ENCODE measurements at regions not wholly inside any gene's neighbourhood (a gene's known extent, or its start where the extent isn't known, plus 50 kb on each side); places are given as distances from the start of the nearest gene placed in this dataset.
A peak's percentile ranks its signal among the peaks of the same experiment; 100 is the strongest.

- H3K27me3 ChIP-seq: no peaks in the 10 kb centered on the region
- TF ChIP-seq POLR2A (IDR thresholded peaks at IDR 0.05): no peak
- no peak for ATAC-seq (ENCODE audit: low FRiP score in 2 of 2)
- DNase-seq: no peak
- no peaks in the 10 kb centered on the region for H3K36me3 ChIP-seq
- no peaks in the 10 kb centered on the region for H3K9me3 ChIP-seq
- no peak overlapping the region for H3K4me3 ChIP-seq
- H3K4me1 ChIP-seq: no peaks in the 10 kb centered on the region
- no peak overlapping the region for H3K27ac ChIP-seq
Measured at GRCh38 chr5:61931236-61931635, 374.8 kb upstream of the KIF2A start.

GRCh38 chr5:61933787-61934626, 372.0 kb upstream of the KIF2A start:
- WGBS, 2 donors: 47 to 52% methylated on average over 4 of the region's 4 CpGs
- H3K4me3 ChIP-seq: no peak overlapping the region
- DNase-seq (peak in 1 of 2 donors; percentile 34), ATAC-seq (ENCODE audit: low FRiP score in 2 of 2) (peak; percentile 60 to 67)
- no peaks in the 10 kb centered on the region for H3K36me3 ChIP-seq
- TF ChIP-seq EP300 (IDR thresholded peaks at IDR 0.05): no peak
- peak in 5 of 6 experiments; percentile 35 to 66 (median 57) for TF ChIP-seq CTCF (IDR thresholded peaks at IDR 0.05)
- H3K9me3 ChIP-seq: no peaks in the 10 kb centered on the region
- H3K27me3 ChIP-seq: no peaks in the 10 kb centered on the region
- no peak overlapping the region for H3K27ac ChIP-seq
- no peaks in the 10 kb centered on the region for H3K4me1 ChIP-seq

- Histone ChIP-seq H3K27ac (no peak overlapping the region), H3K4me3 (no peak overlapping the region), H3K27me3 (no peaks in the 10 kb centered on the region), H3K4me1 (no peaks in the 10 kb centered on the region), H3K36me3 (no peaks in the 10 kb centered on the region), H3K9me3 (no peaks in the 10 kb centered on the region)
- ATAC-seq (ENCODE audit: low FRiP score in 2 of 2) (no peak), DNase-seq (no peak)
- WGBS, 2 donors: 0% methylated on average over 1 of the region's 1 CpG; no CpG with 5 or more reads in 1 of the 2 donors
- no peak for TF ChIP-seq CTCF (IDR thresholded peaks at IDR 0.05)
- no peak for TF ChIP-seq POLR2AphosphoS5 (IDR thresholded peaks at IDR 0.05)
- TF ChIP-seq POLR2A (IDR thresholded peaks at IDR 0.05): no peak
- no peak for TF ChIP-seq EP300 (IDR thresholded peaks at IDR 0.05)
Measured at GRCh38 chr5:61941637-61942036, 364.4 kb upstream of the KIF2A start.

- no peak overlapping the region for H3K4me3 ChIP-seq
- ATAC-seq (ENCODE audit: low FRiP score in 2 of 2) (no peak), DNase-seq (no peak)
- H3K27ac ChIP-seq: no peak overlapping the region
- no peaks in the 10 kb centered on the region for H3K9me3 ChIP-seq
- no peaks in the 10 kb centered on the region for H3K27me3 ChIP-seq
- H3K4me1 ChIP-seq: no peaks in the 10 kb centered on the region
- TF ChIP-seq POLR2AphosphoS5 (IDR thresholded peaks at IDR 0.05) (no peak), POLR2A (IDR thresholded peaks at IDR 0.05) (no peak), EP300 (IDR thresholded peaks at IDR 0.05) (no peak)
- 67 to 90% methylated on average over 2 of the region's 2 CpGs for WGBS, 2 donors
- H3K36me3 ChIP-seq: no peaks in the 10 kb centered on the region
Measured at GRCh38 chr5:61942462-61943049, 363.4 kb upstream of the KIF2A start.

- no peak for TF ChIP-seq EP300 (IDR thresholded peaks at IDR 0.05)
- TF ChIP-seq POLR2AphosphoS5 (IDR thresholded peaks at IDR 0.05): no peak
- TF ChIP-seq POLR2A (IDR thresholded peaks at IDR 0.05): no peak
- TF ChIP-seq CTCF (IDR thresholded peaks at IDR 0.05): no peak
- no peaks in the 10 kb centered on the region for H3K36me3 ChIP-seq
- ATAC-seq (ENCODE audit: low FRiP score in 2 of 2) (no peak), DNase-seq (no peak)
- H3K27me3 ChIP-seq: no peaks in the 10 kb centered on the region
- no peak overlapping the region for H3K4me3 ChIP-seq
- no peaks in the 10 kb centered on the region for H3K4me1 ChIP-seq
- WGBS, 2 donors: 71 to 78% methylated on average over 2 of the region's 2 CpGs
- H3K9me3 ChIP-seq: no peaks in the 10 kb centered on the region
- no peak overlapping the region for H3K27ac ChIP-seq
Measured at GRCh38 chr5:61943713-61944112, 362.3 kb upstream of the KIF2A start.

- no peak overlapping the region for H3K4me3 ChIP-seq
- H3K36me3 ChIP-seq: no peaks in the 10 kb centered on the region
- no peaks in the 10 kb centered on the region for H3K9me3 ChIP-seq
- H3K27me3 ChIP-seq: no peaks in the 10 kb centered on the region
- DNase-seq: no peak
- no peak overlapping the region for H3K27ac ChIP-seq
- no peak for TF ChIP-seq EP300 (IDR thresholded peaks at IDR 0.05)
- TF ChIP-seq CTCF (IDR thresholded peaks at IDR 0.05): no peak
- no peak for TF ChIP-seq POLR2AphosphoS5 (IDR thresholded peaks at IDR 0.05)
- no peak for TF ChIP-seq POLR2A (IDR thresholded peaks at IDR 0.05)
- H3K4me1 ChIP-seq: no peaks in the 10 kb centered on the region
- 86 to 89% methylated on average over 3 of the region's 3 CpGs for WGBS, 2 donors
- no peak for ATAC-seq (ENCODE audit: low FRiP score in 2 of 2)
Measured at GRCh38 chr5:61948151-61948550, 357.9 kb upstream of the KIF2A start.
